Neural progenitor cell (in vitro differentiated cells): ENCODE measurements at regions not wholly inside any gene's neighbourhood (a gene's known extent, or its start where the extent isn't known, plus 50 kb on each side); places are given as distances from the start of the nearest gene placed in this dataset.

Source experiments
- DNase-seq: peaks from one replicate; pipeline ENCODE4 v3.0.0-alpha.2; 2016; ENCODE audit warnings: low spot score
- H2AFZ ChIP-seq: fragments of 200-600 bp; sonication (generic); replicated peaks from 2 replicates; pipeline ENCODE4 v1.6.1; 2016; ENCODE audit warnings: antibody characterized with exemption
- H3F3A ChIP-seq: fragments of 200-600 bp; sonication (generic); 2 replicates; pipeline ENCODE4 v1.6.1; 2016; ENCODE audit warnings: antibody characterized with exemption, low read depth
- H3K27ac ChIP-seq: fragments of 200-600 bp; sonication (generic); 2 replicates; pipeline ENCODE4 v1.5.1; 2016; ENCODE audit warnings: mild to moderate bottlenecking
- H3K27me3 ChIP-seq: fragments of 200-600 bp; sonication (generic); 2 replicates; pipeline ENCODE4 v1.6.1; 2016; ENCODE audit warnings: mild to moderate bottlenecking, moderate library complexity
- H3K36me3 ChIP-seq: fragments of 200-600 bp; sonication (generic); 2 replicates; pipeline ENCODE4 v1.5.1; 2016
- H3K4me1 ChIP-seq: fragments of 200-600 bp; sonication (generic); 2 replicates; pipeline ENCODE4 v1.6.1; 2016; ENCODE audit warnings: mixed run types
- H3K4me2 ChIP-seq: fragments of 200-600 bp; sonication (generic); 2 replicates; pipeline ENCODE4 v1.6.1; 2016
- H3K4me3 ChIP-seq: fragments of 200-600 bp; sonication (generic); 2 replicates; pipeline ENCODE4 v1.5.1; 2016
- H3K79me2 ChIP-seq: fragments of 200-600 bp; sonication (generic); 2 replicates; pipeline ENCODE4 v1.6.1; 2016; ENCODE audit warnings: low read depth
- H3K9ac ChIP-seq: fragments of 200-600 bp; sonication (generic); 2 replicates; pipeline ENCODE4 v1.6.1; 2016
- H3K9me3 ChIP-seq: fragments of 200-600 bp; sonication (generic); 2 replicates; pipeline ENCODE4 v1.5.1; 2016; ENCODE audit warnings: low read depth
- H4K20me1 ChIP-seq: fragments of 200-600 bp; sonication (generic); 2 replicates; pipeline ENCODE4 v1.6.1; 2016; ENCODE audit warnings: low read depth
- H3K27ac Mint-ChIP-seq: 3 replicates; pipeline ENCODE4 v1.8.0; 2021; ENCODE audit warnings: mixed read lengths
- H3K27me3 Mint-ChIP-seq: 2 replicates; pipeline ENCODE4 v1.8.0; 2022; ENCODE audit warnings: low read depth, mild to moderate bottlenecking, inconsistent platforms, moderate library complexity, mixed read lengths; ENCODE audit not compliant: insufficient read depth
- H3K36me3 Mint-ChIP-seq: 3 replicates; pipeline ENCODE4 v1.8.0; 2021; ENCODE audit warnings: mixed read lengths
- H3K4me1 Mint-ChIP-seq: 3 replicates; pipeline ENCODE4 v1.8.0; 2021; ENCODE audit warnings: mixed read lengths
- H3K4me3 Mint-ChIP-seq: 3 replicates; pipeline ENCODE4 v1.8.0; 2021; ENCODE audit warnings: mild to moderate bottlenecking, moderate library complexity, mixed read lengths
- H3K9me3 Mint-ChIP-seq: 3 replicates; pipeline ENCODE4 v1.8.0; 2020; ENCODE audit warnings: mixed read lengths
- CTCF ChIP-seq: fragments of 200-600 bp; sonication (generic); IDR thresholded peaks from 2 replicates; pipeline ENCODE4 v1.5.1; 2017; ENCODE audit warnings: antibody characterized with exemption, mild to moderate bottlenecking
- EZH2 ChIP-seq: fragments of 200-600 bp; sonication (generic); IDR thresholded peaks from 2 replicates; pipeline ENCODE4 v1.6.1; 2017; ENCODE audit warnings: antibody characterized with exemption, mild to moderate bottlenecking, moderate library complexity
- EZH2phosphoT487 ChIP-seq: fragments of 200-600 bp; sonication (generic); IDR thresholded peaks from 2 replicates; pipeline ENCODE4 v1.6.1; 2017; ENCODE audit warnings: antibody characterized with exemption

- Histone ChIP-seq H3K4me2 (no peak overlapping the region), H3K27ac (no peak overlapping the region), H2AFZ (no peak overlapping the region), H3K79me2 (no peaks in the 10 kb centered on the region), H3F3A (no peaks in the 10 kb centered on the region), H3K36me3 (no peaks in the 10 kb centered on the region), H3K27me3 (no peaks in the 10 kb centered on the region), H3K9me3 (no peaks in the 10 kb centered on the region), H3K4me1 (no peaks in the 10 kb centered on the region), H4K20me1 (no peaks in the 10 kb centered on the region), H3K9ac (no peak overlapping the region), H3K4me3 (no peak overlapping the region)
- H3K4me1 Mint-ChIP-seq = no peaks in the 10 kb centered on the region
- H3K27ac Mint-ChIP-seq = no peak overlapping the region
- no peak overlapping the region for H3K4me3 Mint-ChIP-seq
- H3K27me3 Mint-ChIP-seq = peaks cover 2% of the 10 kb centered on the region
- no peaks in the 10 kb centered on the region for H3K9me3 Mint-ChIP-seq
- no peak for TF ChIP-seq EZH2phosphoT487
- no peak for TF ChIP-seq EZH2
- TF ChIP-seq CTCF = no peak
- DNase-seq = no peak
- H3K36me3 Mint-ChIP-seq = no peaks in the 10 kb centered on the region
Measured at GRCh38 chr4:110396963-110397362, 79.0 kb upstream of the ENPEP start.

- H3K36me3 ChIP-seq = no peaks in the 10 kb centered on the region
- no peaks in the 10 kb centered on the region for H4K20me1 ChIP-seq
- H3K9me3 ChIP-seq = no peaks in the 10 kb centered on the region
- H3K4me1 ChIP-seq = no peaks in the 10 kb centered on the region
- no peaks in the 10 kb centered on the region for H3K36me3 Mint-ChIP-seq
- no peak overlapping the region for H3K4me3 ChIP-seq
- no peak overlapping the region for H3K9ac ChIP-seq
- no peaks in the 10 kb centered on the region for H3F3A ChIP-seq
- no peak for DNase-seq
- H3K79me2 ChIP-seq = no peaks in the 10 kb centered on the region
- peaks cover 2% of the 10 kb centered on the region for H3K27me3 Mint-ChIP-seq
- H3K4me2 ChIP-seq = no peak overlapping the region
- no peak overlapping the region for H3K27ac ChIP-seq
- H3K4me1 Mint-ChIP-seq = no peaks in the 10 kb centered on the region
- no peak overlapping the region for H3K27ac Mint-ChIP-seq
- no peak overlapping the region for H3K4me3 Mint-ChIP-seq
- H3K27me3 ChIP-seq = no peaks in the 10 kb centered on the region
- no peak overlapping the region for H2AFZ ChIP-seq
- TF ChIP-seq EZH2 = no peak
- TF ChIP-seq CTCF = no peak
- no peak for TF ChIP-seq EZH2phosphoT487
- no peaks in the 10 kb centered on the region for H3K9me3 Mint-ChIP-seq
Measured at GRCh38 chr4:110395421-110395820, 80.5 kb upstream of the ENPEP start.

GRCh38 chr4:110394871-110395270, 81.1 kb upstream of the ENPEP start:
- Mint-ChIP-seq H3K4me1 (no peaks in the 10 kb centered on the region), H3K36me3 (no peaks in the 10 kb centered on the region), H3K9me3 (no peaks in the 10 kb centered on the region), H3K4me3 (no peak overlapping the region), H3K27ac (no peak overlapping the region), H3K27me3 (peaks cover 2% of the 10 kb centered on the region)
- H3K4me1 ChIP-seq = no peaks in the 10 kb centered on the region
- no peak overlapping the region for H3K9ac ChIP-seq
- TF ChIP-seq EZH2phosphoT487 (no peak), EZH2 (no peak), CTCF (no peak)
- H2AFZ ChIP-seq = no peak overlapping the region
- no peak overlapping the region for H3K27ac ChIP-seq
- no peaks in the 10 kb centered on the region for H3K79me2 ChIP-seq
- H3K27me3 ChIP-seq = no peaks in the 10 kb centered on the region
- no peak for DNase-seq
- H3K36me3 ChIP-seq = no peaks in the 10 kb centered on the region
- no peak overlapping the region for H3K4me3 ChIP-seq
- no peak overlapping the region for H3K4me2 ChIP-seq
- no peaks in the 10 kb centered on the region for H3F3A ChIP-seq
- H4K20me1 ChIP-seq = no peaks in the 10 kb centered on the region
- H3K9me3 ChIP-seq = no peaks in the 10 kb centered on the region

- Histone ChIP-seq H3K4me2 (no peak overlapping the region), H2AFZ (no peak overlapping the region), H3K4me1 (no peaks in the 10 kb centered on the region), H4K20me1 (no peaks in the 10 kb centered on the region), H3K27me3 (no peaks in the 10 kb centered on the region), H3K9me3 (peaks cover 4% of the 10 kb centered on the region), H3F3A (no peaks in the 10 kb centered on the region), H3K27ac (no peak overlapping the region), H3K36me3 (no peaks in the 10 kb centered on the region), H3K79me2 (no peaks in the 10 kb centered on the region), H3K4me3 (no peak overlapping the region), H3K9ac (no peak overlapping the region)
- H3K36me3 Mint-ChIP-seq = no peaks in the 10 kb centered on the region
- TF ChIP-seq EZH2 = no peak
- no peak for TF ChIP-seq EZH2phosphoT487
- no peak for TF ChIP-seq CTCF
- no peaks in the 10 kb centered on the region for H3K27me3 Mint-ChIP-seq
- no peak overlapping the region for H3K4me3 Mint-ChIP-seq
- H3K9me3 Mint-ChIP-seq = peaks cover 16% of the 10 kb centered on the region
- H3K4me1 Mint-ChIP-seq = no peaks in the 10 kb centered on the region
- H3K27ac Mint-ChIP-seq = no peak overlapping the region
- DNase-seq = no peak
Measured at GRCh38 chr4:110381784-110382183, 94.2 kb upstream of the ENPEP start.
